ENCODE measurements at regions not wholly inside any gene's neighbourhood (a gene's known extent, or its start where the extent isn't known, plus 50 kb on each side); places are given as distances from the start of the nearest gene placed in this dataset.

GRCh38 chr15:25600751-25601150 is 161.9 kb upstream of the UBE3A start:
- ATAC-seq (no peak), DNase-seq (no peak)
- intact Hi-C loops (cut with DNase I, micrococcal nuclease), result no loop called here
- TF ChIP-seq, protein P1, sequence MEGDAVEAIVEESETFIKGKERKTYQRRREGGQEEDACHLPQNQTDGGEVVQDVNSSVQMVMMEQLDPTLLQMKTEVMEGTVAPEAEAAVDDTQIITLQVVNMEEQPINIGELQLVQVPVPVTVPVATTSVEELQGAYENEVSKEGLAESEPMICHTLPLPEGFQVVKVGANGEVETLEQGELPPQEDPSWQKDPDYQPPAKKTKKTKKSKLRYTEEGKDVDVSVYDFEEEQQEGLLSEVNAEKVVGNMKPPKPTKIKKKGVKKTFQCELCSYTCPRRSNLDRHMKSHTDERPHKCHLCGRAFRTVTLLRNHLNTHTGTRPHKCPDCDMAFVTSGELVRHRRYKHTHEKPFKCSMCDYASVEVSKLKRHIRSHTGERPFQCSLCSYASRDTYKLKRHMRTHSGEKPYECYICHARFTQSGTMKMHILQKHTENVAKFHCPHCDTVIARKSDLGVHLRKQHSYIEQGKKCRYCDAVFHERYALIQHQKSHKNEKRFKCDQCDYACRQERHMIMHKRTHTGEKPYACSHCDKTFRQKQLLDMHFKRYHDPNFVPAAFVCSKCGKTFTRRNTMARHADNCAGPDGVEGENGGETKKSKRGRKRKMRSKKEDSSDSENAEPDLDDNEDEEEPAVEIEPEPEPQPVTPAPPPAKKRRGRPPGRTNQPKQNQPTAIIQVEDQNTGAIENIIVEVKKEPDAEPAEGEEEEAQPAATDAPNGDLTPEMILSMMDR (IDR thresholded peaks at IDR 0.05), result no peak
- Histone ChIP-seq H3K36me3 (ENCODE audit: low read depth) (no peaks in the 10 kb centered on the region), H3K4me3 (no peak overlapping the region), H3K9me3 (peaks cover 39% of the 10 kb centered on the region), H3K4me1 (ENCODE audit: low read depth) (no peaks in the 10 kb centered on the region)

- intact Hi-C loops (cut with DNase I, micrococcal nuclease), result no loop called here
- peaks cover 57% of the 10 kb centered on the region for H3K9me3 ChIP-seq
- TF ChIP-seq, protein P1 (IDR thresholded peaks at IDR 0.05), result no peak
- H3K4me3 ChIP-seq, result no peak overlapping the region
- no peaks in the 10 kb centered on the region for H3K36me3 ChIP-seq (ENCODE audit: low read depth)
- DNase-seq (no peak), ATAC-seq (no peak)
- H3K4me1 ChIP-seq (ENCODE audit: low read depth), result no peaks in the 10 kb centered on the region
Measured at GRCh38 chr15:25597571-25597970, 158.7 kb upstream of the UBE3A start.

DNA sequence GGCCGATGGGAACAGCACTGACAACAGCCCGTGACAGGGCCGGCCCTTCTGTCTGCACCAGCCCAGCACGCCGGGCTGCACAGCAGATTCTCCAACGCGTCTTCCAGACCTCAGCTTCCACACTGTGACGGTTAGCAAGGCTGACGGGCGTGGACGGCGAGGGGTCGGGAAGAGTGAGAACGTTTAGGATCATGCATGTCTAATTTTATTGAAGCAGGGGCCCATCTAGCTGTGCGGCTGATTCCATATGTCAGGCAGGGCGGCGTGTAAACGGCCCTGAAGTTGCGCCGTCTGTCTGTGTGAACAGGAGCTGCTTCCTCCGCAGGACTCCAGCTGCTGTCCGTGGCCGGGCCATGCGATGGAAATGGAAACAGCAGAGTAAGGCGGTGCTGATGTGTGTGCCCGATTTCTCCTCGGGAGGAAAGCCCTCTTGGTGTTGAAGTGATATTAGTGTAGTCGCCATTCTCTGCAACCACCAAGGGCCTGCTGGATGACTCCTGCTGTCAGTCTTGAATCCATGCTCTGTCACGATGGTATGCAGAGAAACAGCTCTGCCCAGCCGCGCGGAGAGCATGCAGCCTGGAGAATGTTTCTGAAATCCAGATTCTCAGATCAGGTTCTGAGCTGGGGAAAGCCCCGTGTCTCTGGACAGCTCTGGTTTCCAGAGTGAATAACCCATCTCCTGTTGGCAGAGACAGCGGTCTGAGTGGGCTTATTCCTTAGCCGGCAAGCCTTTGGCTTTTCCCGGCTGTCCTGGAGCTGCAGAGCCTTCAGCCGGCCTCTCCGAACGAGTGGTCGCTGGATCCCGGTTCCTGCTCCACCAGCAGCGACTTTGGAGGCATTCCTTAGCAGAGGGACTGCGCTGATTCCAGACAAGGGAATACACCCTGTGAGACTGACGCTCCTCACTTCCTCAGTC is 158.1 kb upstream of the UBE3A start:
- intact Hi-C loops (cut with DNase I, micrococcal nuclease), result no loop called here
- TF ChIP-seq, protein P1 (IDR thresholded peaks at IDR 0.05), result no peak
- ATAC-seq (no peak), DNase-seq (no peak)
- Histone ChIP-seq H3K4me3 (no peak overlapping the region), H3K9me3 (peaks cover 61% of the 10 kb centered on the region), H3K4me1 (ENCODE audit: low read depth) (no peaks in the 10 kb centered on the region), H3K36me3 (ENCODE audit: low read depth) (no peaks in the 10 kb centered on the region)

GRCh38 chr15:25587616-25588340 is 149.0 kb upstream of the UBE3A start:
- Histone ChIP-seq H3K4me3 (no peak overlapping the region), H3K4me1 (ENCODE audit: low read depth) (no peaks in the 10 kb centered on the region), H3K9me3 (peaks cover 68% of the 10 kb centered on the region), H3K36me3 (ENCODE audit: low read depth) (no peaks in the 10 kb centered on the region)
- intact Hi-C loops (cut with DNase I, micrococcal nuclease), result no loop called here
- TF ChIP-seq, protein P1 (IDR thresholded peaks at IDR 0.05), result no peak
- ATAC-seq (no peak), DNase-seq (no peak)

- no peak overlapping the region for H3K4me3 ChIP-seq
- intact Hi-C loops (cut with DNase I, micrococcal nuclease), result no loop called here
- TF ChIP-seq, protein P1 (IDR thresholded peaks at IDR 0.05), result no peak
- H3K4me1 ChIP-seq (ENCODE audit: low read depth), result no peaks in the 10 kb centered on the region
- no peaks in the 10 kb centered on the region for H3K36me3 ChIP-seq (ENCODE audit: low read depth)
- peaks cover 71% of the 10 kb centered on the region for H3K9me3 ChIP-seq
- DNase-seq (no peak), ATAC-seq (no peak)
Measured at GRCh38 chr15:25582886-25583285, 144.1 kb upstream of the UBE3A start.

Data from mucosa of descending colon (tissue), 3 donors.